Upper lobe of left lung (tissue), 4 donors: ENCODE measurements at regions not wholly inside any gene's neighbourhood (a gene's known extent, or its start where the extent isn't known, plus 50 kb on each side); places are given as distances from the start of the nearest gene placed in this dataset.

Experiments used
- CTCF ChIP-seq, 6 experiments: fragments of 450-650 bp in 4 of 6; fragments of 200-600 bp in 2 of 6; sonication (generic) in 2 of 6; IDR thresholded peaks; one replicate each; pipeline ENCODE4 v1.5.1; 2016 to 2019; ENCODE audit warnings: antibody characterized with exemption in 6 of 6
- EP300 ChIP-seq, 4 donors: sonication (generic); formaldehyde crosslinking; IDR thresholded peaks; one replicate each; pipeline ENCODE4 v1.5.1; 2017; ENCODE audit warnings: antibody characterized with exemption in 4 of 4, control low read depth in 2 of 4
- POLR2A ChIP-seq, 4 donors: fragments of 450-650 bp; IDR thresholded peaks; one replicate each; pipeline ENCODE4 v1.5.1; 2016 to 2017; ENCODE audit warnings: antibody characterized with exemption in 4 of 4, mild to moderate bottlenecking in 2 of 4
- POLR2AphosphoS5 ChIP-seq, 2 donors: sonication (generic); formaldehyde crosslinking; IDR thresholded peaks; one replicate each; pipeline ENCODE4 v1.5.1; 2017; ENCODE audit warnings: antibody characterized with exemption in 2 of 2

- TF ChIP-seq CTCF (IDR thresholded peaks at IDR 0.05) = no peak
- no peak for TF ChIP-seq POLR2A (IDR thresholded peaks at IDR 0.05)
- TF ChIP-seq POLR2AphosphoS5 (IDR thresholded peaks at IDR 0.05) = no peak
- TF ChIP-seq EP300 (IDR thresholded peaks at IDR 0.05) = no peak
These were observed 81.6 kb upstream of the ZC3H12C start for GRCh38 chr11:110011595-110011994.
